ENCODE measurements at regions not wholly inside any gene's neighbourhood (a gene's known extent, or its start where the extent isn't known, plus 50 kb on each side); places are given as distances from the start of the nearest gene placed in this dataset.

DNA sequence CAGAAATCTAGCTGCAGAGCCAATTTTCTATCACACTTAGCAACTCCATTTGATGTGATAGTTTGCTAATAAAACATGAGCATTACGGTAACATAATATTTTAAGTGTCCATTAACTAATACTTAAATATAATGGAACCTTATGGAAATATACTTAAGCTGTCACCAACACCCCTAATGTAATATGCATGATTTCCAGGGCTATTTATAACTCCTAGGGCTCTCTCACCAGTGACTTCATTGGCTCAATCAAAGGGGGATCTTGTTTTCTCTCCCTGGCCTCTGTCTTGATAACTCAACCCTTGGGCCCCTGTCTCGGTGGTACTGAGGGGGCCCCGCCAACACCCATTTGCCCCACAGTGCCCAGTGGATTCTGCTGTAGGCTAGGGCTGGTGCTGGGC is 170.4 kb downstream of the SALL1 start:
- TF ChIP-seq FOSL1 (IDR thresholded peaks at IDR 0.05; ENCODE audit: insufficient read depth, low read depth, low read length) (no peak), POLR2AphosphoS5 (IDR thresholded peaks at IDR 0.05; ENCODE audit: low read depth, low read length) (no peak), SP2 (IDR thresholded peaks at IDR 0.05; ENCODE audit: low read length) (no peak)
- TF ChIP-seq, protein P1, sequence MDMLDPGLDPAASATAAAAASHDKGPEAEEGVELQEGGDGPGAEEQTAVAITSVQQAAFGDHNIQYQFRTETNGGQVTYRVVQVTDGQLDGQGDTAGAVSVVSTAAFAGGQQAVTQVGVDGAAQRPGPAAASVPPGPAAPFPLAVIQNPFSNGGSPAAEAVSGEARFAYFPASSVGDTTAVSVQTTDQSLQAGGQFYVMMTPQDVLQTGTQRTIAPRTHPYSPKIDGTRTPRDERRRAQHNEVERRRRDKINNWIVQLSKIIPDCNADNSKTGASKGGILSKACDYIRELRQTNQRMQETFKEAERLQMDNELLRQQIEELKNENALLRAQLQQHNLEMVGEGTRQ (IDR thresholded peaks at IDR 0.05; ENCODE audit: low read length), result no peak
- Histone ChIP-seq H2BK15ac (ENCODE audit: low read length) (no peak overlapping the region), H3K56ac (replicated peaks; ENCODE audit: insufficient read length, low read depth, low read length) (no peak overlapping the region), H3K9ac (replicated peaks in 1 of 4; ENCODE audit: extremely low read depth in 1 of 4, low read depth in 3 of 4, low read length in 3 of 4) (no peak overlapping the region), H3K27me3 (replicated peaks in 1 of 4; ENCODE audit: control insufficient read depth in 3 of 4, extremely low read depth in 1 of 4, insufficient read depth in 3 of 4, low read length in 3 of 4) (no peaks in the 10 kb centered on the region), H4K5ac (ENCODE audit: insufficient read length, low read depth, low read length) (no peak overlapping the region), H3K4me2 (ENCODE audit: insufficient read depth in 1 of 2, low read depth in 2 of 2, low read length in 2 of 2) (no peak overlapping the region), H2AK5ac (ENCODE audit: low read depth, low read length) (no peak overlapping the region), H4K91ac (replicated peaks; ENCODE audit: insufficient read length, low read length) (no peak overlapping the region), H3K18ac (ENCODE audit: extremely low read depth, low read length) (no peak overlapping the region), H3K27ac (ENCODE audit: low read depth, low read length) (no peak overlapping the region), H3K23me2 (ENCODE audit: low read depth, low read length) (no peaks in the 10 kb centered on the region), H3K14ac (ENCODE audit: insufficient read length) (no peak overlapping the region), H2BK20ac (ENCODE audit: low read length) (no peak overlapping the region), H3K9me3 (ENCODE audit: insufficient read depth in 2 of 2, low read depth in 1 of 2, low read length in 1 of 2) (no peaks in the 10 kb centered on the region), H3K79me2 (ENCODE audit: control insufficient read depth in 1 of 2, insufficient read depth in 2 of 2, low read length in 2 of 2) (no peaks in the 10 kb centered on the region), H4K20me1 (replicated peaks in 1 of 2; ENCODE audit: control insufficient read depth in 1 of 2, insufficient read depth in 2 of 2, low read length in 2 of 2) (no peaks in the 10 kb centered on the region), H3K4me3 (ENCODE audit: extremely low read depth in 1 of 4, insufficient read depth in 2 of 4, low read depth in 3 of 4, low read length in 4 of 4) (no peak overlapping the region), H3K4ac (replicated peaks; ENCODE audit: insufficient read length, low read depth, low read length) (no peak overlapping the region), H3K79me1 (ENCODE audit: low read depth, low read length) (no peaks in the 10 kb centered on the region), H3K23ac (ENCODE audit: insufficient read length) (no peak overlapping the region), H2BK5ac (ENCODE audit: low read depth, low read length) (no peak overlapping the region), H2AFZ (ENCODE audit: low read length) (no peak overlapping the region), H2BK12ac (ENCODE audit: low read depth, low read length) (no peak overlapping the region), H4K8ac (ENCODE audit: extremely low read depth, insufficient read depth, low read length) (no peak overlapping the region), H3K4me1 (replicated peaks in 1 of 4; ENCODE audit: control insufficient read depth in 3 of 4, insufficient read depth in 4 of 4, low read length in 3 of 4) (no peaks in the 10 kb centered on the region), H3K36me3 (ENCODE audit: control insufficient read depth in 2 of 4, insufficient read depth in 4 of 4, low read length in 3 of 4) (no peaks in the 10 kb centered on the region), H2BK120ac (replicated peaks; ENCODE audit: low read depth, low read length) (no peak overlapping the region)
- FAIRE-seq (no peak), DNase-seq (ENCODE audit: low read depth in 1 of 2, low spot score in 2 of 2) (no peak)
- ChIA-PET CTCF (ENCODE audit: partially characterized antibody) (interaction anchor here (0.9 kb wide), 1 partner anchor 487 kb away, joined by 3 read pairs; no protein-coding TSS in a partner anchor), POLR2A (ENCODE audit: partially characterized antibody) (no interaction called here)
- 92% methylated on average over 3 of the region's 3 CpGs; no CpG with 5 or more reads in 1 of the 2 experiments for WGBS, 2 experiments (ENCODE audit: extremely low coverage in 1 of 2, insufficient coverage in 1 of 2, insufficient read length in 1 of 2, insufficient replicate concordance in 2 of 2, low coverage in 1 of 2, low lambda C conversion rate in 2 of 2, missing lambda C conversion rate in 1 of 2)
